ENCODE measurements at regions not wholly inside any gene's neighbourhood (a gene's known extent, or its start where the extent isn't known, plus 50 kb on each side); places are given as distances from the start of the nearest gene placed in this dataset.

DNA sequence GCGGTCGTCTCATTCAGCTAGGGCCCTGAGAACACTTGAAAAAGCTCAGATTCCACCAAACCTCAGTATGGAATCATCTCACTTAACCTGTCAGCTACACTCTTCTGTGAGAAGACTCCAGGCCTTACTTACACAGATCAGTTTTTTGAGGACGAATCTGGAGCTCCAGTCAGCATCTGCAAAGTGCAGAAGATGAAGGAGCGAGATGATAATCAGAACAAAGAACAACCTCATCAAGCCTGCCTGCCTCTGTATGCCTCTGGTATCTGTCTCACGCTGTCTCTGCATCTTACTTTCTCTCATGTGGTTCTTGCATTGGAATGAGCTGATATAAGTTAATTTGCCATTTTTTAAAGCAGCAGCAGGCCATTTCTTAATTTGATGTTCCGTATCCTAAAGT, 444.1 kb upstream of the LRATD1 start:
- WGBS: 85% methylated on average over 6 of the region's 6 CpGs
- Histone ChIP-seq H3K27ac (no peak overlapping the region), H3K9me3 (no peaks in the 10 kb centered on the region), H3K4me3 (no peak overlapping the region), H3K36me3 (no peaks in the 10 kb centered on the region), H3K4me1 (no peaks in the 10 kb centered on the region), H3K27me3 (no peaks in the 10 kb centered on the region)
- TF ChIP-seq EP300 (IDR thresholded peaks at IDR 0.05) (no peak), POLR2AphosphoS5 (IDR thresholded peaks at IDR 0.05) (no peak), POLR2A (IDR thresholded peaks at IDR 0.05) (no peak)
- TF ChIP-seq, protein P1, sequence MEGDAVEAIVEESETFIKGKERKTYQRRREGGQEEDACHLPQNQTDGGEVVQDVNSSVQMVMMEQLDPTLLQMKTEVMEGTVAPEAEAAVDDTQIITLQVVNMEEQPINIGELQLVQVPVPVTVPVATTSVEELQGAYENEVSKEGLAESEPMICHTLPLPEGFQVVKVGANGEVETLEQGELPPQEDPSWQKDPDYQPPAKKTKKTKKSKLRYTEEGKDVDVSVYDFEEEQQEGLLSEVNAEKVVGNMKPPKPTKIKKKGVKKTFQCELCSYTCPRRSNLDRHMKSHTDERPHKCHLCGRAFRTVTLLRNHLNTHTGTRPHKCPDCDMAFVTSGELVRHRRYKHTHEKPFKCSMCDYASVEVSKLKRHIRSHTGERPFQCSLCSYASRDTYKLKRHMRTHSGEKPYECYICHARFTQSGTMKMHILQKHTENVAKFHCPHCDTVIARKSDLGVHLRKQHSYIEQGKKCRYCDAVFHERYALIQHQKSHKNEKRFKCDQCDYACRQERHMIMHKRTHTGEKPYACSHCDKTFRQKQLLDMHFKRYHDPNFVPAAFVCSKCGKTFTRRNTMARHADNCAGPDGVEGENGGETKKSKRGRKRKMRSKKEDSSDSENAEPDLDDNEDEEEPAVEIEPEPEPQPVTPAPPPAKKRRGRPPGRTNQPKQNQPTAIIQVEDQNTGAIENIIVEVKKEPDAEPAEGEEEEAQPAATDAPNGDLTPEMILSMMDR (IDR thresholded peaks at IDR 0.05): no peak
- no peak for DNase-seq (ENCODE audit: low spot score in 2 of 2)

- Histone ChIP-seq H3K36me3 (no peaks in the 10 kb centered on the region), H3K9me3 (no peaks in the 10 kb centered on the region), H3K4me1 (no peaks in the 10 kb centered on the region), H3K27ac (no peak overlapping the region), H3K4me3 (no peak overlapping the region), H3K27me3 (no peaks in the 10 kb centered on the region)
- WGBS: 25% methylated on average over 2 of the region's 2 CpGs
- no peak for TF ChIP-seq POLR2A (IDR thresholded peaks at IDR 0.05)
- TF ChIP-seq POLR2AphosphoS5 (IDR thresholded peaks at IDR 0.05): no peak
- TF ChIP-seq, protein P1 (IDR thresholded peaks at IDR 0.05): no peak
- no peak for TF ChIP-seq EP300 (IDR thresholded peaks at IDR 0.05)
- no peak for DNase-seq (ENCODE audit: low spot score in 2 of 2)
Measured at GRCh38 chr2:14189929-14190328, 442.6 kb upstream of the LRATD1 start.

GRCh38 chr2:14194233-14194632, 438.3 kb upstream of the LRATD1 start:
- Histone ChIP-seq H3K4me1 (no peaks in the 10 kb centered on the region), H3K27me3 (no peaks in the 10 kb centered on the region), H3K27ac (no peak overlapping the region), H3K36me3 (no peaks in the 10 kb centered on the region), H3K4me3 (no peak overlapping the region), H3K9me3 (no peaks in the 10 kb centered on the region)
- DNase-seq (ENCODE audit: low spot score in 2 of 2): no peak
- WGBS: 96% methylated on average over 1 of the region's 1 CpG
- TF ChIP-seq EP300 (IDR thresholded peaks at IDR 0.05): no peak
- TF ChIP-seq POLR2A (IDR thresholded peaks at IDR 0.05): no peak
- TF ChIP-seq, protein P1 (IDR thresholded peaks at IDR 0.05): no peak
- TF ChIP-seq POLR2AphosphoS5 (IDR thresholded peaks at IDR 0.05): no peak

GRCh38 chr2:14197293-14197692, 435.2 kb upstream of the LRATD1 start:
- TF ChIP-seq POLR2AphosphoS5 (IDR thresholded peaks at IDR 0.05) (no peak), POLR2A (IDR thresholded peaks at IDR 0.05) (no peak), EP300 (IDR thresholded peaks at IDR 0.05) (no peak)
- TF ChIP-seq, protein P1 (IDR thresholded peaks at IDR 0.05): no peak
- Histone ChIP-seq H3K9me3 (no peaks in the 10 kb centered on the region), H3K27me3 (no peaks in the 10 kb centered on the region), H3K4me3 (no peak overlapping the region), H3K36me3 (no peaks in the 10 kb centered on the region), H3K4me1 (no peaks in the 10 kb centered on the region), H3K27ac (no peak overlapping the region)
- 57% methylated on average over 2 of the region's 2 CpGs for whole genome bisulfite sequencing
- no peak for DNase-seq (ENCODE audit: low spot score in 2 of 2)

- no peaks in the 10 kb centered on the region for H3K9me3 ChIP-seq
Measured at GRCh38 chr2:14199040-14199439, 433.5 kb upstream of the LRATD1 start.

More at GRCh38 chr2:14199040-14199439, 433.5 kb upstream of the LRATD1 start:
- TF ChIP-seq, protein P1 (IDR thresholded peaks at IDR 0.05): no peak
- TF ChIP-seq EP300 (IDR thresholded peaks at IDR 0.05): no peak
- TF ChIP-seq POLR2A (IDR thresholded peaks at IDR 0.05): no peak
- TF ChIP-seq POLR2AphosphoS5 (IDR thresholded peaks at IDR 0.05): no peak
- Histone ChIP-seq H3K4me3 (no peak overlapping the region), H3K4me1 (no peaks in the 10 kb centered on the region), H3K36me3 (no peaks in the 10 kb centered on the region), H3K27ac (no peak overlapping the region), H3K27me3 (no peaks in the 10 kb centered on the region)
- DNase-seq (ENCODE audit: low spot score in 2 of 2): no peak
- WGBS: 74% methylated on average over 3 of the region's 3 CpGs

Measured in suprapubic skin (tissue), 4 donors.